ENCODE measurements at regions not wholly inside any gene's neighbourhood (a gene's known extent, or its start where the extent isn't known, plus 50 kb on each side); places are given as distances from the start of the nearest gene placed in this dataset.

- H3K4me1 ChIP-seq (ENCODE audit: insufficient read depth, insufficient read length) = peaks cover 3% of the 10 kb centered on the region
- H3K9me3 ChIP-seq (ENCODE audit: insufficient read depth, low read length) = no peaks in the 10 kb centered on the region
- no peak overlapping the region for H3K4me3 ChIP-seq (ENCODE audit: insufficient read length, low read depth)
- no peak for DNase-seq (ENCODE audit: low read depth, low spot score)
- TF ChIP-seq ZNF274 (IDR thresholded peaks at IDR 0.05; ENCODE audit: low read depth, low read length) (no peak), YY1 (IDR thresholded peaks at IDR 0.05; ENCODE audit: insufficient read depth, insufficient read length) (no peak), SUZ12 (IDR thresholded peaks at IDR 0.05; ENCODE audit: extremely low read depth, insufficient read depth, insufficient read length) (no peak)
- H3K36me3 ChIP-seq (ENCODE audit: insufficient read depth, insufficient read length, low read length) = no peaks in the 10 kb centered on the region
- no peaks in the 10 kb centered on the region for H3K27me3 ChIP-seq (ENCODE audit: insufficient read depth, insufficient read length)
- no peak overlapping the region for H3K9ac ChIP-seq (ENCODE audit: insufficient read length, low read depth)
Measured at GRCh38 chr3:170638988-170639387, 53.1 kb upstream of the SLC7A14 start.

GRCh38 chr3:170637306-170637705, 51.4 kb upstream of the SLC7A14 start:
- Histone ChIP-seq H3K36me3 (ENCODE audit: insufficient read depth, insufficient read length, low read length) (no peaks in the 10 kb centered on the region), H3K9me3 (ENCODE audit: insufficient read depth, low read length) (no peaks in the 10 kb centered on the region), H3K9ac (ENCODE audit: insufficient read length, low read depth) (no peak overlapping the region), H3K4me1 (ENCODE audit: insufficient read depth, insufficient read length) (peaks cover 3% of the 10 kb centered on the region), H3K4me3 (ENCODE audit: insufficient read length, low read depth) (no peak overlapping the region), H3K27me3 (ENCODE audit: insufficient read depth, insufficient read length) (no peaks in the 10 kb centered on the region)
- no peak for DNase-seq (ENCODE audit: low read depth, low spot score)
- TF ChIP-seq ZNF274 (IDR thresholded peaks at IDR 0.05; ENCODE audit: low read depth, low read length) = no peak
- TF ChIP-seq SUZ12 (IDR thresholded peaks at IDR 0.05; ENCODE audit: extremely low read depth, insufficient read depth, insufficient read length) = no peak
- TF ChIP-seq YY1 (IDR thresholded peaks at IDR 0.05; ENCODE audit: insufficient read depth, insufficient read length) = no peak

GRCh38 chr3:170636400-170636973, 50.6 kb upstream of the SLC7A14 start:
- Histone ChIP-seq H3K27me3 (ENCODE audit: insufficient read depth, insufficient read length) (no peaks in the 10 kb centered on the region), H3K36me3 (ENCODE audit: insufficient read depth, insufficient read length, low read length) (no peaks in the 10 kb centered on the region)
- TF ChIP-seq ZNF274 (IDR thresholded peaks at IDR 0.05; ENCODE audit: low read depth, low read length) (no peak), SUZ12 (IDR thresholded peaks at IDR 0.05; ENCODE audit: extremely low read depth, insufficient read depth, insufficient read length) (no peak), YY1 (IDR thresholded peaks at IDR 0.05; ENCODE audit: insufficient read depth, insufficient read length) (no peak)

More at GRCh38 chr3:170636400-170636973, 50.6 kb upstream of the SLC7A14 start:
- no peak overlapping the region for H3K9ac ChIP-seq (ENCODE audit: insufficient read length, low read depth)
- H3K9me3 ChIP-seq (ENCODE audit: insufficient read depth, low read length) = no peaks in the 10 kb centered on the region
- H3K4me3 ChIP-seq (ENCODE audit: insufficient read length, low read depth) = no peak overlapping the region
- no peak for DNase-seq (ENCODE audit: low read depth, low spot score)
- H3K4me1 ChIP-seq (ENCODE audit: insufficient read depth, insufficient read length) = peaks cover 3% of the 10 kb centered on the region
